GM12892 (cell line): ENCODE measurements at regions not wholly inside any gene's neighbourhood (a gene's known extent, or its start where the extent isn't known, plus 50 kb on each side); places are given as distances from the start of the nearest gene placed in this dataset.

Experiments used
- POLR2A ChIP-seq: IDR thresholded peaks from 2 replicates; pipeline ENCODE4 v1.6.1; 2011; ENCODE audit warnings: low read depth, low read length, control low read depth
- POLR2AphosphoS5 ChIP-seq: IDR thresholded peaks from 2 replicates; pipeline ENCODE4 v1.6.1; 2011; ENCODE audit warnings: low read depth, low read length, control low read depth

DNA sequence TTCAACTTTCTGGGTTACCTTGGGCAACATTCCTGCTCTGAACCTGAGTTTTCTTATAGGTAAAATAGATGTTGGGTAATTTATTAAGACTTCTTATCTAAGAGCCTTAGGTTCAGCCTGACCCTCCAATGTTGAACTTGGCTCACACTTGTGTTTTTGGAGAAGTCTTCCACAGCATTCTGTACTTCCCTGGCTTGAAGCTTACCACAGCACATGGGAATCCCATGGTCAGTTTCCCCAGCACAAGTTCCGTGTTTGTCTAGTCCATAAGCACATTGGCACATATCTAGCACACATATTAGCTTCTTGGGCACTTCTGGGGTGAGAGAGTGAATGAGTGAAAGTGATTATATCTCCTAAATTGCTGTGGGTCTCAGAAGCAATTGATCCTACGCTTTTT lies 782.5 kb upstream of the HS6ST1 start:
- no peak for TF ChIP-seq POLR2A
- no peak for TF ChIP-seq POLR2AphosphoS5
